GM23338 (cell line): ENCODE measurements at regions not wholly inside any gene's neighbourhood (a gene's known extent, or its start where the extent isn't known, plus 50 kb on each side); places are given as distances from the start of the nearest gene placed in this dataset.

Experiments used
- ATAC-seq: fragments of 200-7000 bp; cut with Tn5 transposase; 3 replicates; pipeline ENCODE4 v1.9.1; 2020
- DNase-seq: peaks from one replicate; pipeline ENCODE4 v3.0.0-alpha.2; 2015; ENCODE audit warnings: low spot score
- H2AFZ ChIP-seq: fragments of 200-600 bp; sonication (generic); 2 replicates; pipeline ENCODE4 v1.8.0; 2016; ENCODE audit warnings: antibody characterized with exemption, mild to moderate bottlenecking, moderate library complexity
- H3F3A ChIP-seq: fragments of 200-600 bp; sonication (generic); replicated peaks from 2 replicates; pipeline ENCODE4 v1.8.0; 2017; ENCODE audit warnings: antibody characterized with exemption, mixed run types, low read depth
- H3K27ac ChIP-seq: fragments of 200-600 bp; sonication (generic); 2 replicates; pipeline ENCODE4 v1.6.1; 2016; ENCODE audit warnings: low read depth
- H3K27me3 ChIP-seq: fragments of 200-600 bp; sonication (generic); 2 replicates; pipeline ENCODE4 v1.8.0; 2016; ENCODE audit warnings: mild to moderate bottlenecking, mixed run types, moderate library complexity; ENCODE audit not compliant: insufficient read depth
- H3K36me3 ChIP-seq: fragments of 200-600 bp; sonication (generic); 2 replicates; pipeline ENCODE4 v1.8.0; 2016; ENCODE audit warnings: mild to moderate bottlenecking; ENCODE audit not compliant: insufficient read depth
- H3K4me1 ChIP-seq: fragments of 200-600 bp; sonication (generic); 2 replicates; pipeline ENCODE4 v1.8.0; 2016; ENCODE audit warnings: mild to moderate bottlenecking, moderate library complexity; ENCODE audit not compliant: insufficient read depth
- H3K4me2 ChIP-seq: fragments of 200-600 bp; sonication (generic); 2 replicates; pipeline ENCODE4 v1.7.1; 2017; ENCODE audit warnings: mixed run types
- H3K4me3 ChIP-seq: fragments of 200-600 bp; sonication (generic); 2 replicates; pipeline ENCODE4 v1.6.1; 2016; ENCODE audit warnings: mixed run types
- H3K79me2 ChIP-seq: fragments of 200-600 bp; sonication (generic); replicated peaks from 2 replicates; pipeline ENCODE4 v1.8.0; 2017; ENCODE audit warnings: mild to moderate bottlenecking; ENCODE audit not compliant: insufficient read depth
- H3K9me2 ChIP-seq: fragments of 200-600 bp; sonication (generic); 2 replicates; pipeline ENCODE4 v1.8.0; 2017; ENCODE audit not compliant: insufficient read depth
- H4K20me1 ChIP-seq: fragments of 200-600 bp; sonication (generic); replicated peaks from 2 replicates; pipeline ENCODE4 v1.8.0; 2017; ENCODE audit warnings: mild to moderate bottlenecking; ENCODE audit not compliant: insufficient read depth
- H3K27ac Mint-ChIP-seq: 2 replicates; pipeline ENCODE4 v1.8.0; 2020; ENCODE audit warnings: inconsistent platforms, mild to moderate bottlenecking, moderate library complexity, mixed read lengths
- H3K27me3 Mint-ChIP-seq: 3 replicates; pipeline ENCODE4 v1.8.0; 2022; ENCODE audit warnings: low read depth, mild to moderate bottlenecking, moderate library complexity, mixed read lengths, inconsistent platforms; ENCODE audit not compliant: insufficient read depth, poor library complexity
- H3K36me3 Mint-ChIP-seq: 3 replicates; pipeline ENCODE4 v1.8.0; 2021; ENCODE audit warnings: low read depth, mild to moderate bottlenecking, inconsistent platforms, moderate library complexity, mixed read lengths
- H3K4me1 Mint-ChIP-seq: 3 replicates; pipeline ENCODE4 v1.8.0; 2020; ENCODE audit warnings: mild to moderate bottlenecking, inconsistent platforms, mixed read lengths
- H3K4me3 Mint-ChIP-seq: 3 replicates; pipeline ENCODE4 v1.8.0; 2021; ENCODE audit warnings: moderate library complexity, mild to moderate bottlenecking, inconsistent platforms, mixed read lengths
- H3K9me3 Mint-ChIP-seq: 3 replicates; pipeline ENCODE4 v1.8.0; 2020; ENCODE audit warnings: moderate library complexity, mild to moderate bottlenecking, inconsistent platforms, mixed read lengths
- CREB1 ChIP-seq: fragments of 250-450 bp; sonication (Bioruptor Pico); IDR thresholded peaks from 2 replicates; pipeline ENCODE4 v1.5.0; 2020; ENCODE audit warnings: low read depth, mild to moderate bottlenecking, moderate library complexity
- EZH2 ChIP-seq: fragments of 200-600 bp; sonication (generic); IDR thresholded peaks from one replicate; pipeline ENCODE4 v1.8.0; 2017; ENCODE audit warnings: antibody characterized with exemption, mild to moderate bottlenecking, low read depth; ENCODE audit not compliant: unreplicated experiment
- POLR2AphosphoS5 ChIP-seq: IDR thresholded peaks from 2 replicates; pipeline ENCODE4 v1.6.1; 2016; ENCODE audit warnings: antibody characterized with exemption, low read depth
- ZNF114 ChIP-seq: fragments of 250-450 bp; sonication (Bioruptor Pico); IDR thresholded peaks from 2 replicates; pipeline ENCODE4 v1.5.0; 2020; ENCODE audit warnings: mild to moderate bottlenecking, moderate library complexity
- TF ChIP-seq, protein P1 (sequence below), 2 experiments: fragments of 200-600 bp in 1 of 2; sonication (generic) in 1 of 2; conservative IDR thresholded peaks; 2 replicates each; pipeline versions ENCODE4 v1.5.1 to v1.6.1; 2016 to 2017; ENCODE audit warnings: antibody characterized with exemption in 2 of 2, low read depth in 2 of 2, mild to moderate bottlenecking in 2 of 2, moderate library complexity in 1 of 2
- TF ChIP-seq, protein P2 (sequence below): fragments of 250-450 bp; sonication (Bioruptor Pico); IDR thresholded peaks from 2 replicates; pipeline ENCODE4 v1.5.0; 2020; ENCODE audit warnings: mild to moderate bottlenecking, moderate library complexity
- TF ChIP-seq, protein P3 (sequence below): IDR thresholded peaks from one replicate; pipeline ENCODE4 v1.6.1; 2018; ENCODE audit warnings: antibody characterized with exemption; ENCODE audit not compliant: unreplicated experiment

DNA sequence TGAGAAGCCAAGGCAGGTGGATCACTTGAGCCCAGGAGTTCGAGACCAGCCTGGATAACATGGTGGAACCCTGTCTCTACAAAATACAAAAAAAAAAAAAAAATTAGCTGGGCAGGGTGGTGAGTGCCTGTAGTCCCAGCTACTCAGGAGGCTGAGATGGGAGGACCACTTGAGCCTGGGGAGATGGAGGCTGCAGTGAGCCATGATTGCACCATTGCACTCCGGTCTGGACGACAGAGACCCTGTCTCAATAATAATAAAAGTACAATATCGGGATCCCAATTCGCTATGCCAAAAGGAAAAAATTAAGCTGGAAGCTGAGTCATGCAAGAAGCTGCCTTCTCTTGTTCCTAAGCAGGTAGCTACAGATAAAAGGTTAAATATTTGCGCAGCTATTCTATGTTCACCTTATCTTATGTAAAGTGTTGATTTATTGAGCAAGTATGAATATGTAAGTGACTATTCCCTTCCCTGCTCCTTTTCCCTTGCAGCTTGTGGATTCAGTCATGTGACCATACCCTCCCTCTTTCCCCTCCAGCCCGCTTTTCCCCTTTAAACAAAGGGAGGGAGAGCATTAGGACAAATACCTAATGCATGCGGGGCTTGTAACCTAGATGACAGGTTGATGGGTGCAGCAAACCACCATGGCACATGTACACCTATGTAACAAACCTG lies 112.0 kb downstream of the LITAF start:
- no peaks in the 10 kb centered on the region for H3K9me3 Mint-ChIP-seq
- no peak overlapping the region for H3K4me3 Mint-ChIP-seq
- no peak overlapping the region for H3K27ac Mint-ChIP-seq
- H3K4me3 ChIP-seq = no peak overlapping the region
- DNase-seq (no peak), ATAC-seq (peak; percentile 22; the same call in 1 of the 3 replicates)
- H3K4me1 Mint-ChIP-seq = no peaks in the 10 kb centered on the region
- H3K27me3 Mint-ChIP-seq = peaks cover 10% of the 10 kb centered on the region
- TF ChIP-seq, protein P1, sequence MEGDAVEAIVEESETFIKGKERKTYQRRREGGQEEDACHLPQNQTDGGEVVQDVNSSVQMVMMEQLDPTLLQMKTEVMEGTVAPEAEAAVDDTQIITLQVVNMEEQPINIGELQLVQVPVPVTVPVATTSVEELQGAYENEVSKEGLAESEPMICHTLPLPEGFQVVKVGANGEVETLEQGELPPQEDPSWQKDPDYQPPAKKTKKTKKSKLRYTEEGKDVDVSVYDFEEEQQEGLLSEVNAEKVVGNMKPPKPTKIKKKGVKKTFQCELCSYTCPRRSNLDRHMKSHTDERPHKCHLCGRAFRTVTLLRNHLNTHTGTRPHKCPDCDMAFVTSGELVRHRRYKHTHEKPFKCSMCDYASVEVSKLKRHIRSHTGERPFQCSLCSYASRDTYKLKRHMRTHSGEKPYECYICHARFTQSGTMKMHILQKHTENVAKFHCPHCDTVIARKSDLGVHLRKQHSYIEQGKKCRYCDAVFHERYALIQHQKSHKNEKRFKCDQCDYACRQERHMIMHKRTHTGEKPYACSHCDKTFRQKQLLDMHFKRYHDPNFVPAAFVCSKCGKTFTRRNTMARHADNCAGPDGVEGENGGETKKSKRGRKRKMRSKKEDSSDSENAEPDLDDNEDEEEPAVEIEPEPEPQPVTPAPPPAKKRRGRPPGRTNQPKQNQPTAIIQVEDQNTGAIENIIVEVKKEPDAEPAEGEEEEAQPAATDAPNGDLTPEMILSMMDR (conservative IDR thresholded peaks at IDR 0.05; ENCODE audit: low read depth in 2 of 2) = no peak
- TF ChIP-seq, protein P2, sequence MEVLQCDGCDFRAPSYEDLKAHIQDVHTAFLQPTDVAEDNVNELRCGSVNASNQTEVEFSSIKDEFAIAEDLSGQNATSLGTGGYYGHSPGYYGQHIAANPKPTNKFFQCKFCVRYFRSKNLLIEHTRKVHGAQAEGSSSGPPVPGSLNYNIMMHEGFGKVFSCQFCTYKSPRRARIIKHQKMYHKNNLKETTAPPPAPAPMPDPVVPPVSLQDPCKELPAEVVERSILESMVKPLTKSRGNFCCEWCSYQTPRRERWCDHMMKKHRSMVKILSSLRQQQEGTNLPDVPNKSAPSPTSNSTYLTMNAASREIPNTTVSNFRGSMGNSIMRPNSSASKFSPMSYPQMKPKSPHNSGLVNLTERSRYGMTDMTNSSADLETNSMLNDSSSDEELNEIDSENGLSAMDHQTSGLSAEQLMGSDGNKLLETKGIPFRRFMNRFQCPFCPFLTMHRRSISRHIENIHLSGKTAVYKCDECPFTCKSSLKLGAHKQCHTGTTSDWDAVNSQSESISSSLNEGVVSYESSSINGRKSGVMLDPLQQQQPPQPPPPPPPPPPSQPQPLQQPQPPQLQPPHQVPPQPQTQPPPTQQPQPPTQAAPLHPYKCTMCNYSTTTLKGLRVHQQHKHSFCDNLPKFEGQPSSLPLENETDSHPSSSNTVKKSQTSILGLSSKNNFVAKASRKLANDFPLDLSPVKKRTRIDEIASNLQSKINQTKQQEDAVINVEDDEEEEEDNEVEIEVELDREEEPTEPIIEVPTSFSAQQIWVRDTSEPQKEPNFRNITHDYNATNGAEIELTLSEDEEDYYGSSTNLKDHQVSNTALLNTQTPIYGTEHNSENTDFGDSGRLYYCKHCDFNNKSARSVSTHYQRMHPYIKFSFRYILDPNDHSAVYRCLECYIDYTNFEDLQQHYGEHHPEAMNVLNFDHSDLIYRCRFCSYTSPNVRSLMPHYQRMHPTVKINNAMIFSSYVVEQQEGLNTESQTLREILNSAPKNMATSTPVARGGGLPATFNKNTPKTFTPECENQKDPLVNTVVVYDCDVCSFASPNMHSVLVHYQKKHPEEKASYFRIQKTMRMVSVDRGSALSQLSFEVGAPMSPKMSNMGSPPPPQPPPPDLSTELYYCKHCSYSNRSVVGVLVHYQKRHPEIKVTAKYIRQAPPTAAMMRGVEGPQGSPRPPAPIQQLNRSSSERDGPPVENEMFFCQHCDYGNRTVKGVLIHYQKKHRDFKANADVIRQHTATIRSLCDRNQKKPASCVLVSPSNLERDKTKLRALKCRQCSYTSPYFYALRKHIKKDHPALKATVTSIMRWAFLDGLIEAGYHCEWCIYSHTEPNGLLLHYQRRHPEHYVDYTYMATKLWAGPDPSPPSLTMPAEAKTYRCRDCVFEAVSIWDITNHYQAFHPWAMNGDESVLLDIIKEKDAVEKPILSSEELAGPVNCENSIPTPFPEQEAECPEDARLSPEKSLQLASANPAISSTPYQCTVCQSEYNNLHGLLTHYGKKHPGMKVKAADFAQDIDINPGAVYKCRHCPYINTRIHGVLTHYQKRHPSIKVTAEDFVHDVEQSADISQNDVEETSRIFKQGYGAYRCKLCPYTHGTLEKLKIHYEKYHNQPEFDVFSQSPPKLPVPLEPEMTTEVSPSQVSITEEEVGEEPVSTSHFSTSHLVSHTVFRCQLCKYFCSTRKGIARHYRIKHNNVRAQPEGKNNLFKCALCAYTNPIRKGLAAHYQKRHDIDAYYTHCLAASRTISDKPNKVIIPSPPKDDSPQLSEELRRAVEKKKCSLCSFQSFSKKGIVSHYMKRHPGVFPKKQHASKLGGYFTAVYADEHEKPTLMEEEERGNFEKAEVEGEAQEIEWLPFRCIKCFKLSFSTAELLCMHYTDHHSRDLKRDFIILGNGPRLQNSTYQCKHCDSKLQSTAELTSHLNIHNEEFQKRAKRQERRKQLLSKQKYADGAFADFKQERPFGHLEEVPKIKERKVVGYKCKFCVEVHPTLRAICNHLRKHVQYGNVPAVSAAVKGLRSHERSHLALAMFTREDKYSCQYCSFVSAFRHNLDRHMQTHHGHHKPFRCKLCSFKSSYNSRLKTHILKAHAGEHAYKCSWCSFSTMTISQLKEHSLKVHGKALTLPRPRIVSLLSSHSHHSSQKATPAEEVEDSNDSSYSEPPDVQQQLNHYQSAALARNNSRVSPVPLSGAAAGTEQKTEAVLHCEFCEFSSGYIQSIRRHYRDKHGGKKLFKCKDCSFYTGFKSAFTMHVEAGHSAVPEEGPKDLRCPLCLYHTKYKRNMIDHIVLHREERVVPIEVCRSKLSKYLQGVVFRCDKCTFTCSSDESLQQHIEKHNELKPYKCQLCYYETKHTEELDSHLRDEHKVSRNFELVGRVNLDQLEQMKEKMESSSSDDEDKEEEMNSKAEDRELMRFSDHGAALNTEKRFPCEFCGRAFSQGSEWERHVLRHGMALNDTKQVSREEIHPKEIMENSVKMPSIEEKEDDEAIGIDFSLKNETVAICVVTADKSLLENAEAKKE (CRISPR knock-in tag) = no peak
- TF ChIP-seq, protein P3, sequence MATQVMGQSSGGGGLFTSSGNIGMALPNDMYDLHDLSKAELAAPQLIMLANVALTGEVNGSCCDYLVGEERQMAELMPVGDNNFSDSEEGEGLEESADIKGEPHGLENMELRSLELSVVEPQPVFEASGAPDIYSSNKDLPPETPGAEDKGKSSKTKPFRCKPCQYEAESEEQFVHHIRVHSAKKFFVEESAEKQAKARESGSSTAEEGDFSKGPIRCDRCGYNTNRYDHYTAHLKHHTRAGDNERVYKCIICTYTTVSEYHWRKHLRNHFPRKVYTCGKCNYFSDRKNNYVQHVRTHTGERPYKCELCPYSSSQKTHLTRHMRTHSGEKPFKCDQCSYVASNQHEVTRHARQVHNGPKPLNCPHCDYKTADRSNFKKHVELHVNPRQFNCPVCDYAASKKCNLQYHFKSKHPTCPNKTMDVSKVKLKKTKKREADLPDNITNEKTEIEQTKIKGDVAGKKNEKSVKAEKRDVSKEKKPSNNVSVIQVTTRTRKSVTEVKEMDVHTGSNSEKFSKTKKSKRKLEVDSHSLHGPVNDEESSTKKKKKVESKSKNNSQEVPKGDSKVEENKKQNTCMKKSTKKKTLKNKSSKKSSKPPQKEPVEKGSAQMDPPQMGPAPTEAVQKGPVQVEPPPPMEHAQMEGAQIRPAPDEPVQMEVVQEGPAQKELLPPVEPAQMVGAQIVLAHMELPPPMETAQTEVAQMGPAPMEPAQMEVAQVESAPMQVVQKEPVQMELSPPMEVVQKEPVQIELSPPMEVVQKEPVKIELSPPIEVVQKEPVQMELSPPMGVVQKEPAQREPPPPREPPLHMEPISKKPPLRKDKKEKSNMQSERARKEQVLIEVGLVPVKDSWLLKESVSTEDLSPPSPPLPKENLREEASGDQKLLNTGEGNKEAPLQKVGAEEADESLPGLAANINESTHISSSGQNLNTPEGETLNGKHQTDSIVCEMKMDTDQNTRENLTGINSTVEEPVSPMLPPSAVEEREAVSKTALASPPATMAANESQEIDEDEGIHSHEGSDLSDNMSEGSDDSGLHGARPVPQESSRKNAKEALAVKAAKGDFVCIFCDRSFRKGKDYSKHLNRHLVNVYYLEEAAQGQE = no peak
- TF ChIP-seq EZH2 = no peak
- no peak for TF ChIP-seq ZNF114 (CRISPR knock-in tag)
- no peak for TF ChIP-seq POLR2AphosphoS5
- TF ChIP-seq CREB1 (CRISPR knock-in tag) = no peak
- no peaks in the 10 kb centered on the region for H3K27me3 ChIP-seq
- H3K9me2 ChIP-seq = no peaks in the 10 kb centered on the region
- H3K27ac ChIP-seq = no peak overlapping the region
- no peaks in the 10 kb centered on the region for H3K36me3 Mint-ChIP-seq
- H3K36me3 ChIP-seq = no peaks in the 10 kb centered on the region
- no peak overlapping the region for H3K4me2 ChIP-seq
- H3F3A ChIP-seq = no peaks in the 10 kb centered on the region
- H3K79me2 ChIP-seq = no peaks in the 10 kb centered on the region
- no peaks in the 10 kb centered on the region for H3K4me1 ChIP-seq
- no peaks in the 10 kb centered on the region for H4K20me1 ChIP-seq
- H2AFZ ChIP-seq = peak overlapping the region; percentile 63; the same call in 1 of the 2 replicates
